Esophagus muscularis mucosa (tissue), 4 donors: ENCODE measurements at regions not wholly inside any gene's neighbourhood (a gene's known extent, or its start where the extent isn't known, plus 50 kb on each side); places are given as distances from the start of the nearest gene placed in this dataset.
A peak's percentile ranks its signal among the peaks of the same experiment; 100 is the strongest.

ENCODE experiments used
- DNase-seq: peaks from one replicate; pipeline ENCODE4 v3.0.0-alpha.2; 2017; ENCODE audit errors: extremely low spot score
- H3K27ac ChIP-seq, 4 donors: fragments of 200-600 bp; sonication (generic); replicated peaks in 1 of 4; 1 replicate in 3 of 4; 2 replicates in 1 of 4; pipeline ENCODE4 v1.5.1; 2016 to 2019; ENCODE audit warnings: mild to moderate bottlenecking in 1 of 4
- H3K27me3 ChIP-seq, 4 donors: fragments of 200-600 bp; sonication (generic); one replicate each; pipeline versions ENCODE4 v1.5.1 to v1.6.0; 2016 to 2019
- H3K36me3 ChIP-seq, 4 donors: fragments of 200-600 bp; sonication (generic); one replicate each; pipeline ENCODE4 v1.5.1; 2016 to 2019
- H3K4me1 ChIP-seq, 4 donors: fragments of 200-600 bp; sonication (generic); one replicate each; pipeline ENCODE4 v1.5.1; 2016 to 2019
- H3K4me3 ChIP-seq, 4 donors: fragments of 200-600 bp; sonication (generic); 1 replicate in 2 of 4; 2 replicates in 2 of 4; pipeline ENCODE4 v1.5.1; 2016 to 2019; ENCODE audit warnings: mild to moderate bottlenecking in 4 of 4, moderate library complexity in 1 of 4
- H3K9me3 ChIP-seq, 4 donors: fragments of 200-600 bp; sonication (generic); 1 replicate in 3 of 4; 2 replicates in 1 of 4; pipeline ENCODE4 v1.5.1; 2016 to 2019
- EP300 ChIP-seq: sonication (generic); formaldehyde crosslinking; IDR thresholded peaks from one replicate; pipeline ENCODE4 v1.6.1; 2017; ENCODE audit warnings: antibody characterized with exemption
- POLR2A ChIP-seq: fragments of 450-650 bp; IDR thresholded peaks from one replicate; pipeline ENCODE4 v1.6.1; 2017; ENCODE audit warnings: antibody characterized with exemption, moderate library complexity, mild to moderate bottlenecking, low read depth
- POLR2AphosphoS5 ChIP-seq, 2 donors: sonication (generic); formaldehyde crosslinking; IDR thresholded peaks; one replicate each; pipeline ENCODE4 v1.6.1; 2017; ENCODE audit warnings: antibody characterized with exemption in 2 of 2
- WGBS: methylation state at CpG from one replicate; pipeline ENCODE4 v1.1.5; 2018; 5-methylcytosine and 5-hydroxymethylcytosine counted together
- intact Hi-C: fragments of 100-400 bp; cut with DNase I; formaldehyde crosslinking; loops from one replicate; pipeline ENCODE4 v1.15.1; 2023
- TF ChIP-seq, protein P1 (sequence below), 3 experiments: fragments of 200-600 bp in 2 of 3; fragments of 450-650 bp in 1 of 3; sonication (generic) in 2 of 3; IDR thresholded peaks; one replicate each; pipeline ENCODE4 v1.5.1; 2017 to 2019; ENCODE audit warnings: antibody characterized with exemption in 3 of 3, mild to moderate bottlenecking in 2 of 3, moderate library complexity in 1 of 3

DNA sequence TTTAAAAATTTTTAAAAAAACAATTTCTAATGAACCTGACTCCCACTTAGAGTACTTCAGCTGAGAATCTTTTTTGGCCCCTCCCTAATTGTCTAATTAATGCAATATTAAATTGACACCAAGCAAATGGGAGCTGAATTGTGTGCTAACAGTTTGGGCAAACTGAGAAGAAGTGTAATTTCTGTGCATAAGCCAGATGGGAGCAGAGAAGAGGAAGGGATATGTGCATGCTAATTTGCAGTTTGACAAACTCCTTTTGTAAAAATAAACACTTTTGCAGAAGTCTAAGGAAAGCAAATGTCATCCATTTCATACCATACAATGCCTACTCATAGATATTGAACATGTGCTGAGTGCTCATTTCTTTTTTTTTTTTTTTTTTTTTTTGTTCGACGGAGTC, 332.0 kb downstream of the CYRIA start:
- peaks cover 0 to 4% (median 0%) of the 10 kb centered on the region in 4 donors for H3K9me3 ChIP-seq
- intact Hi-C loops, result no loop called here
- H3K27ac ChIP-seq, result no peak overlapping the region
- H3K36me3 ChIP-seq, result no peaks in the 10 kb centered on the region
- 38% methylated on average over 2 of the region's 2 CpGs for WGBS
- no peak overlapping the region for H3K4me3 ChIP-seq
- no peak for DNase-seq
- no peak for TF ChIP-seq POLR2AphosphoS5 (IDR thresholded peaks at IDR 0.05)
- TF ChIP-seq, protein P1, sequence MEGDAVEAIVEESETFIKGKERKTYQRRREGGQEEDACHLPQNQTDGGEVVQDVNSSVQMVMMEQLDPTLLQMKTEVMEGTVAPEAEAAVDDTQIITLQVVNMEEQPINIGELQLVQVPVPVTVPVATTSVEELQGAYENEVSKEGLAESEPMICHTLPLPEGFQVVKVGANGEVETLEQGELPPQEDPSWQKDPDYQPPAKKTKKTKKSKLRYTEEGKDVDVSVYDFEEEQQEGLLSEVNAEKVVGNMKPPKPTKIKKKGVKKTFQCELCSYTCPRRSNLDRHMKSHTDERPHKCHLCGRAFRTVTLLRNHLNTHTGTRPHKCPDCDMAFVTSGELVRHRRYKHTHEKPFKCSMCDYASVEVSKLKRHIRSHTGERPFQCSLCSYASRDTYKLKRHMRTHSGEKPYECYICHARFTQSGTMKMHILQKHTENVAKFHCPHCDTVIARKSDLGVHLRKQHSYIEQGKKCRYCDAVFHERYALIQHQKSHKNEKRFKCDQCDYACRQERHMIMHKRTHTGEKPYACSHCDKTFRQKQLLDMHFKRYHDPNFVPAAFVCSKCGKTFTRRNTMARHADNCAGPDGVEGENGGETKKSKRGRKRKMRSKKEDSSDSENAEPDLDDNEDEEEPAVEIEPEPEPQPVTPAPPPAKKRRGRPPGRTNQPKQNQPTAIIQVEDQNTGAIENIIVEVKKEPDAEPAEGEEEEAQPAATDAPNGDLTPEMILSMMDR (IDR thresholded peaks at IDR 0.05), result no peak
- no peak for TF ChIP-seq POLR2A
- no peak for TF ChIP-seq EP300
- H3K4me1 ChIP-seq, result peaks cover 0 to 13% (median 0%) of the 10 kb centered on the region in 4 donors
- peaks cover 0 to 4% (median 0%) of the 10 kb centered on the region in 4 donors for H3K27me3 ChIP-seq

DNA sequence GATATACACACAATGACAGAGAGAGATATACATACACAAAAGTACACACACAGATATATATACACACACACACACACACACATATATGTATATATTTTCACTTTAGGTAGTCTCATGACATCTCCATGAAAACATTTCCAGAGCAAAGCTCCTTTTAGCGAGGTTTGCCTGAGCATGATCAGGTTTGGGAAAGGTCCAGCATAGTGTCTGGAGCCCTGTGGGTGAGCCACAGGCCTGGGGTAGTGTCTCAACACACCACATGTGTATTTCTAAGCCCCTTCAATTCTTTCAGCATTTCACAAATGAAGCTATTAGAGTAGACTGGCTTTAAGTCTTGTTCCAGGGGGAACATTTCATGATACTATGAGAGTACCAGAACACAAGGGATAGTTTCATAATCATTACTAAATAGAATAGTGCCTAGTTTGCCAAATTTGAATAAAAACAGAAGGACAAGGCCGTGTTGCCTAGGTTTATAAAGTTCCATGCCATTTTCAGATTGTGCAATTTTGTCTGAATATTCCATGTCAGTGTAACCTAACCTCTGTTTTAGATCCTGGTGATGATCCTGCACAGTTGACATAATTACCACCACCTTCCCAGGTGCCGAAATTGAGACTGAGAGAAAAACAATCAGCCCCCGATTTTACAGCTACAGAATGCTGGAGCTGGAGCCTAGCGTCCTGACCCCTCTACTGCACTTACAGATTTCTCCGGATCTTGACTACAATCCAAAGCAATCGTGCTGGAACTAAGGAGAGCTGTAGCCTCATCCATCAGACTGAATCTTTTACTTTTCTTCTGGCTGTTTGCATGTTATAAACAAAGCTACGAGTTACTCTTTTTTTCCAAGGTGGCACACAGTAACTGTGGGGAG, 332.7 kb downstream of the CYRIA start:
- 45% methylated on average over 8 of the region's 8 CpGs for WGBS
- H3K27me3 ChIP-seq, result peaks cover 0 to 2% (median 0%) of the 10 kb centered on the region in 4 donors
- DNase-seq, result peak; percentile 77
- H3K36me3 ChIP-seq, result no peaks in the 10 kb centered on the region
- intact Hi-C loops, result no loop called here
- peaks cover 0 to 13% (median 0%) of the 10 kb centered on the region in 4 donors for H3K4me1 ChIP-seq
- no peak overlapping the region for H3K27ac ChIP-seq
- no peaks in the 10 kb centered on the region for H3K9me3 ChIP-seq
- TF ChIP-seq EP300 (no peak), POLR2AphosphoS5 (IDR thresholded peaks at IDR 0.05) (no peak), POLR2A (no peak)
- TF ChIP-seq, protein P1 (IDR thresholded peaks at IDR 0.05), result no peak
- H3K4me3 ChIP-seq, result no peak overlapping the region

DNA sequence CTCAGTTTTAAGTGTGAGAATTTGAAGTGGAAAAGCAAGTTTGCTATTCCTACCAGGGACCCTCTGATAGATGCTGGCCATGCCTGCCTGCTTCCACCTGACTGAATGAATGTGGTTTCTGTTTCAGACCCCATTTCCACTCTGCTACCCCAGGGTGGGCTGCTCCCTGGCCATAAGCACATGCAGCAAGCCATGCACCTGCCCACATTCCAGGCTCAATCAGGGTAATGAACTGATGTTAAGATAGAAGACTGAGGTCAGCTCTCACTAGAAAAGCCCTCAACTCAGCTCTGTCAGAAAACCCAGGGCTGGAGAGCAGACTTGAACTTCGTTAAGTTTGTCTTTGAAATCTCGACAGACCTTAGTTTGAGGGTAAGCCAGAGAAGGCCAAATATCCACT, 333.9 kb downstream of the CYRIA start:
- no peak overlapping the region for H3K4me3 ChIP-seq
- H3K27me3 ChIP-seq, result no peaks in the 10 kb centered on the region
- no peak for DNase-seq
- 70% methylated on average over 2 of the region's 2 CpGs for WGBS
- TF ChIP-seq EP300 (no peak), POLR2AphosphoS5 (IDR thresholded peaks at IDR 0.05) (no peak), POLR2A (no peak)
- TF ChIP-seq, protein P1 (IDR thresholded peaks at IDR 0.05), result no peak
- H3K4me1 ChIP-seq, result peaks cover 0 to 13% (median 0%) of the 10 kb centered on the region in 4 donors
- H3K36me3 ChIP-seq, result no peaks in the 10 kb centered on the region
- no peak overlapping the region for H3K27ac ChIP-seq
- intact Hi-C loops, result no loop called here
- no peaks in the 10 kb centered on the region for H3K9me3 ChIP-seq

DNA sequence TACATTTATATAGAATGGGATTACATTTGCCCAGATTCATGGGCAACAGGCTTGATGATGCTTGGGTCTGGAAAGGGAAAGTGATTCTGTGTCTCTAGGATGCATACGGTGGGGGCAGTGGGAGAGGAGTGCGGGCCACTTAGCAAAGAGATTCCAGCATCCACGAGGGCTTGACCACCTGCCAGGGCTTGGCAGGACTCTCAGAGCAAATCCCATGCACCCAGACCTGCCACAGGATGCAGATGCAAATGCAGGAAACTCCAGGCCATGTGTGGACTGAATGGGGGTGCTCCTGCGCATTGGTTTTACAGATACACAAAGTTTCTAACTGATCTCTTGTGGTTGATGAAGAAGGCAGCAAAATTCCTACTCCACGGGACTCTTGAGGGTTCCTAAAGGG, 334.7 kb downstream of the CYRIA start:
- no peak overlapping the region for H3K4me3 ChIP-seq
- intact Hi-C loops, result no loop called here
- 55% methylated on average over 5 of the region's 5 CpGs for WGBS
- H3K9me3 ChIP-seq, result no peaks in the 10 kb centered on the region
- TF ChIP-seq EP300, result no peak
- no peak for TF ChIP-seq POLR2AphosphoS5 (IDR thresholded peaks at IDR 0.05)
- TF ChIP-seq, protein P1 (IDR thresholded peaks at IDR 0.05), result no peak
- TF ChIP-seq POLR2A, result no peak
- no peak overlapping the region for H3K27ac ChIP-seq
- no peaks in the 10 kb centered on the region for H3K27me3 ChIP-seq
- no peaks in the 10 kb centered on the region for H3K36me3 ChIP-seq
- peaks cover 0 to 13% (median 0%) of the 10 kb centered on the region in 4 donors for H3K4me1 ChIP-seq
- no peak for DNase-seq
